MM.1S (cell line): ENCODE measurements at regions not wholly inside any gene's neighbourhood (a gene's known extent, or its start where the extent isn't known, plus 50 kb on each side); places are given as distances from the start of the nearest gene placed in this dataset.

Experiments
- EZH2phosphoT487 ChIP-seq: fragments of 300-600 bp; sonication (generic); IDR thresholded peaks from 2 replicates; pipeline ENCODE4 v1.6.1; 2018; ENCODE audit warnings: antibody characterized with exemption, low read length
- TF ChIP-seq, protein P1 (sequence below): fragments of 300-600 bp; sonication (generic); IDR thresholded peaks from 2 replicates; pipeline ENCODE4 v1.5.1; 2016; ENCODE audit warnings: antibody characterized with exemption, low read length, mixed read lengths

DNA sequence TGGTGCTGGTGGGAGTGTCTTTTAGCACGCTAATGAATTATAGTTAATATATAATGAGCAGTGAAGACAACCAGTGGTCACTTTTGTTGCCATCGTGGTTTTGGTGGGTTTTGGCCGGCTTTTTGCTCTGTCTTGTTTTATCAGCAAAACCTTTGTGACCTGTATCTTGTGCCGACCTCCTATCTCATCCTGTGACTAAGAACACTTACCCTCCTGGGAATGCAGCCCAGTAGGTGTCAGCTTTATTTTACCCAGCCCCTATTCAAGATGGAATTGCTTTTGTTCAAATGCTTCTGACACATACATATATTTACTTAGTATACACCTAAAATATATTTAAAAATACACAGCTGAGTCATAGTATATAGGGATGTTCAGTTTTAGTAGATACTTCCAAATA is 770.3 kb downstream of the PDCD6IP start:
- TF ChIP-seq, protein P1, sequence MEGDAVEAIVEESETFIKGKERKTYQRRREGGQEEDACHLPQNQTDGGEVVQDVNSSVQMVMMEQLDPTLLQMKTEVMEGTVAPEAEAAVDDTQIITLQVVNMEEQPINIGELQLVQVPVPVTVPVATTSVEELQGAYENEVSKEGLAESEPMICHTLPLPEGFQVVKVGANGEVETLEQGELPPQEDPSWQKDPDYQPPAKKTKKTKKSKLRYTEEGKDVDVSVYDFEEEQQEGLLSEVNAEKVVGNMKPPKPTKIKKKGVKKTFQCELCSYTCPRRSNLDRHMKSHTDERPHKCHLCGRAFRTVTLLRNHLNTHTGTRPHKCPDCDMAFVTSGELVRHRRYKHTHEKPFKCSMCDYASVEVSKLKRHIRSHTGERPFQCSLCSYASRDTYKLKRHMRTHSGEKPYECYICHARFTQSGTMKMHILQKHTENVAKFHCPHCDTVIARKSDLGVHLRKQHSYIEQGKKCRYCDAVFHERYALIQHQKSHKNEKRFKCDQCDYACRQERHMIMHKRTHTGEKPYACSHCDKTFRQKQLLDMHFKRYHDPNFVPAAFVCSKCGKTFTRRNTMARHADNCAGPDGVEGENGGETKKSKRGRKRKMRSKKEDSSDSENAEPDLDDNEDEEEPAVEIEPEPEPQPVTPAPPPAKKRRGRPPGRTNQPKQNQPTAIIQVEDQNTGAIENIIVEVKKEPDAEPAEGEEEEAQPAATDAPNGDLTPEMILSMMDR = no peak
- TF ChIP-seq EZH2phosphoT487 = no peak
